ENCODE measurements at regions not wholly inside any gene's neighbourhood (a gene's known extent, or its start where the extent isn't known, plus 50 kb on each side); places are given as distances from the start of the nearest gene placed in this dataset.

DNA sequence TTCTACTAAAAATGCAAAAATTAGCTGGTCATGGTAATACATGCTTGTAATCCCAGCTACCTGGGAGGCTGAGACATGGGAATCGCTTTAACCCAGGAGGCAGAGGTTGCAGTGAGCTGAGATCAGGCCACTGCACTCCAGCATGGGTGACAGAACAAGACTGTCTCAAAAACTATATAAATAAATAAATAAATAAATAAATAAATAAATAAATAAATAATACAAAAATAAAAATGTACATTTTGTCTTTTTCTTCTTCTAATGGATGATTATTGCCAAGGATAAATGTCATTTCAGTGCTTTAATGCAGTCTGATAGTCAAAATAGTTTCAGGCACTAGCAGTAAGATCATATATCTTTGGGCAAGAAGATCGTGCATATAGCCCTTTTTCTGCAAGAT lies 727.6 kb upstream of the SEMA3D start:
- Histone ChIP-seq H3K27me3 (ENCODE audit: control insufficient read depth in 3 of 3, insufficient read depth in 3 of 3, low read length in 2 of 3) (no peaks in the 10 kb centered on the region), H3K4me1 (ENCODE audit: control insufficient read depth in 5 of 5, insufficient read depth in 5 of 5, low read length in 5 of 5) (no peaks in the 10 kb centered on the region), H3K36me3 (ENCODE audit: control insufficient read depth in 4 of 4, insufficient read depth in 4 of 4, low read length in 4 of 4) (no peaks in the 10 kb centered on the region), H3K9ac (ENCODE audit: insufficient read depth in 1 of 2, low read length in 2 of 2) (no peak overlapping the region), H3K4me3 (no peak overlapping the region), H3K9me3 (ENCODE audit: control insufficient read depth in 4 of 4, insufficient read depth in 3 of 4, low read length in 3 of 4) (peaks cover 0 to 3% (median 0%) of the 10 kb centered on the region in 4 donors), H3K27ac (ENCODE audit: low read depth in 1 of 2, low read length in 1 of 2) (no peak overlapping the region)
- TF ChIP-seq, protein P1, sequence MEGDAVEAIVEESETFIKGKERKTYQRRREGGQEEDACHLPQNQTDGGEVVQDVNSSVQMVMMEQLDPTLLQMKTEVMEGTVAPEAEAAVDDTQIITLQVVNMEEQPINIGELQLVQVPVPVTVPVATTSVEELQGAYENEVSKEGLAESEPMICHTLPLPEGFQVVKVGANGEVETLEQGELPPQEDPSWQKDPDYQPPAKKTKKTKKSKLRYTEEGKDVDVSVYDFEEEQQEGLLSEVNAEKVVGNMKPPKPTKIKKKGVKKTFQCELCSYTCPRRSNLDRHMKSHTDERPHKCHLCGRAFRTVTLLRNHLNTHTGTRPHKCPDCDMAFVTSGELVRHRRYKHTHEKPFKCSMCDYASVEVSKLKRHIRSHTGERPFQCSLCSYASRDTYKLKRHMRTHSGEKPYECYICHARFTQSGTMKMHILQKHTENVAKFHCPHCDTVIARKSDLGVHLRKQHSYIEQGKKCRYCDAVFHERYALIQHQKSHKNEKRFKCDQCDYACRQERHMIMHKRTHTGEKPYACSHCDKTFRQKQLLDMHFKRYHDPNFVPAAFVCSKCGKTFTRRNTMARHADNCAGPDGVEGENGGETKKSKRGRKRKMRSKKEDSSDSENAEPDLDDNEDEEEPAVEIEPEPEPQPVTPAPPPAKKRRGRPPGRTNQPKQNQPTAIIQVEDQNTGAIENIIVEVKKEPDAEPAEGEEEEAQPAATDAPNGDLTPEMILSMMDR (IDR thresholded peaks at IDR 0.05; ENCODE audit: control extremely low read depth, extremely low read depth) = no peak
- DNase-seq (no peak), ATAC-seq (ENCODE audit: insufficient read depth, low FRiP score) (no peak)
- WGBS, 2 donors = 87 to 92% methylated on average over 2 of the region's 2 CpGs

DNA sequence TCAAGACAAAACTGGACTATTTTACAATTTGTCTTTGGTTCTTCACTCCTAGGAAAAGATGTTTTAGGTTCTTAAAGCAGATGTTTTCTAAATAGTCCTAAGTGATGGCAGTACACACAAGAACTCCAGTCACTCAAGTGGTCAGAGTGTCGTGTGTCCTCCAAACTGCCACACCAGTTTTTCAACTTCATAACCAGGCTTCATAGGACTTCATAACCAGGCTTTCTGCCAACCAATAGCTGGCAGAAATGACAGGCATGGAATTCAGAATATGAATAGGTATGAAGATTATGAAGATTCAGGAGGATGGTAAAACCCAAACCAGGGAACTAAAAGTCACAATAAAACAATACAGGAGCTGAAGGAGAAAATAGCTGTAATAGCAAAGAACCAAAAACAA lies 721.2 kb upstream of the SEMA3D start:
- ATAC-seq (ENCODE audit: insufficient read depth, low FRiP score) (no peak), DNase-seq (peak in 1 of 3 donors; percentile 6)
- Histone ChIP-seq H3K27me3 (ENCODE audit: control insufficient read depth in 3 of 3, insufficient read depth in 3 of 3, low read length in 2 of 3) (no peaks in the 10 kb centered on the region), H3K9me3 (ENCODE audit: control insufficient read depth in 4 of 4, insufficient read depth in 3 of 4, low read length in 3 of 4) (no peaks in the 10 kb centered on the region), H3K4me3 (no peak overlapping the region), H3K4me1 (ENCODE audit: control insufficient read depth in 5 of 5, insufficient read depth in 5 of 5, low read length in 5 of 5) (no peaks in the 10 kb centered on the region), H3K9ac (ENCODE audit: insufficient read depth in 1 of 2, low read length in 2 of 2) (no peak overlapping the region), H3K27ac (ENCODE audit: low read depth in 1 of 2, low read length in 1 of 2) (no peak overlapping the region), H3K36me3 (ENCODE audit: control insufficient read depth in 4 of 4, insufficient read depth in 4 of 4, low read length in 4 of 4) (no peaks in the 10 kb centered on the region)
- TF ChIP-seq, protein P1 (IDR thresholded peaks at IDR 0.05; ENCODE audit: control extremely low read depth, extremely low read depth) = no peak
- WGBS, 2 donors = 56 to 70% methylated on average over 1 of the region's 1 CpG

DNA sequence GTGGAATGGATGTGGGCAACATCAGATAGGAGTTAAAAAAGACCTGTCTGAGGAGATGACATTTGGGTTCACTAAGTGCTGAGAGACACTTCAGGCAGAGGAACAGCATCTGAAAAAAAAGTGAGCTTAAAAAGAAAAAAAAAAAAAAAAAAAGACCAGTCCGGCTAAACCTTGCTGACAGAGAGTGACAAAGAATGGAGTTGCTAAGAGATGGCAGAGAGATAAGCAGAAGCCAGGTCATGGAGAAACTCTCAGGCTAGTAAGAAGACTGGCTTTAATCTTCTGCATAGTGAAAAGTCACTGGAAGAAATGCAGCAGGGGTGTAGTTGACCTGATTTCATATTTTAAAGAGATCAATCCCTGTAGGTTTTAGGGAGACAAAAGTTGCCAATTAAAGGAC lies 711.1 kb upstream of the SEMA3D start:
- H3K36me3 ChIP-seq (ENCODE audit: control insufficient read depth in 4 of 4, insufficient read depth in 4 of 4, low read length in 4 of 4) = no peaks in the 10 kb centered on the region
- DNase-seq (no peak), ATAC-seq (ENCODE audit: insufficient read depth, low FRiP score) (no peak)
- no peak overlapping the region for H3K27ac ChIP-seq (ENCODE audit: low read depth in 1 of 2, low read length in 1 of 2)
- no peaks in the 10 kb centered on the region for H3K4me1 ChIP-seq (ENCODE audit: control insufficient read depth in 5 of 5, insufficient read depth in 5 of 5, low read length in 5 of 5)
- no peaks in the 10 kb centered on the region for H3K9me3 ChIP-seq (ENCODE audit: control insufficient read depth in 4 of 4, insufficient read depth in 3 of 4, low read length in 3 of 4)
- TF ChIP-seq, protein P1 (IDR thresholded peaks at IDR 0.05; ENCODE audit: control extremely low read depth, extremely low read depth) = no peak
- no peaks in the 10 kb centered on the region for H3K27me3 ChIP-seq (ENCODE audit: control insufficient read depth in 3 of 3, insufficient read depth in 3 of 3, low read length in 2 of 3)
- no peak overlapping the region for H3K4me3 ChIP-seq
- H3K9ac ChIP-seq (ENCODE audit: insufficient read depth in 1 of 2, low read length in 2 of 2) = no peak overlapping the region
- WGBS, 2 donors = 61 to 80% methylated on average over 1 of the region's 1 CpG

DNA sequence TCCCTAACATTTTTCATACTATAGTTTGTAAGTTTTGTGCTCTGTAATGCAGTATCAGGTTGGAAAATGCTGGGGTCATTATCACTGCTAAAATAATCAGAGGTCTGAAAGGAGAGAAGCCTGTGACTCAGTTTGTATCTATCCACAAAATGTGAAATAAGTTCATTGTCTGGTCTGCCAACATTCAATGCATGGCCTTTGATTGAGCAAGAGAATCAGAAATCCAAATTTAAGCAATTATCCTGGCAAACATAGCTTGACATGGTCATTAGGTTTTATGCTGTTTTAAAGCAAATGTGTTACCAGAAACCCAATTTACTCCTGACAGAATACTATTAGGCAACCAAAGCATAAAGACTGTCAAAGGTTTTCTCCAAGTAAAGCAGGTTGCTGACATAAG lies 709.7 kb upstream of the SEMA3D start:
- Histone ChIP-seq H3K4me3 (no peak overlapping the region), H3K9me3 (ENCODE audit: control insufficient read depth in 4 of 4, insufficient read depth in 3 of 4, low read length in 3 of 4) (no peaks in the 10 kb centered on the region), H3K4me1 (ENCODE audit: control insufficient read depth in 5 of 5, insufficient read depth in 5 of 5, low read length in 5 of 5) (no peaks in the 10 kb centered on the region), H3K9ac (ENCODE audit: insufficient read depth in 1 of 2, low read length in 2 of 2) (no peak overlapping the region), H3K27ac (ENCODE audit: low read depth in 1 of 2, low read length in 1 of 2) (no peak overlapping the region), H3K27me3 (ENCODE audit: control insufficient read depth in 3 of 3, insufficient read depth in 3 of 3, low read length in 2 of 3) (no peaks in the 10 kb centered on the region), H3K36me3 (ENCODE audit: control insufficient read depth in 4 of 4, insufficient read depth in 4 of 4, low read length in 4 of 4) (no peaks in the 10 kb centered on the region)
- DNase-seq (peak in 1 of 3 donors; percentile 5), ATAC-seq (ENCODE audit: insufficient read depth, low FRiP score) (no peak)
- TF ChIP-seq, protein P1 (IDR thresholded peaks at IDR 0.05; ENCODE audit: control extremely low read depth, extremely low read depth) = no peak
